HFFc6 (cell line): ENCODE measurements at regions not wholly inside any gene's neighbourhood (a gene's known extent, or its start where the extent isn't known, plus 50 kb on each side); places are given as distances from the start of the nearest gene placed in this dataset.

Experiments used
- DNase-seq: peaks from one replicate; pipeline ENCODE4 v3.0.0-alpha.2; 2018
- H3K27ac Mint-ChIP-seq: 2 replicates; pipeline ENCODE4 v1.8.0; 2020; ENCODE audit warnings: mild to moderate bottlenecking, mixed read lengths
- H3K27me3 Mint-ChIP-seq: 2 replicates; pipeline ENCODE4 v1.8.0; 2021; ENCODE audit warnings: mild to moderate bottlenecking, moderate library complexity, mixed read lengths; ENCODE audit not compliant: insufficient read depth
- H3K36me3 Mint-ChIP-seq: 2 replicates; pipeline ENCODE4 v1.8.0; 2021; ENCODE audit warnings: low read depth, mixed read lengths
- H3K4me1 Mint-ChIP-seq: 2 replicates; pipeline ENCODE4 v1.8.0; 2020; ENCODE audit warnings: low read depth, mixed read lengths
- H3K4me3 Mint-ChIP-seq: 2 replicates; pipeline ENCODE4 v1.8.0; 2020; ENCODE audit warnings: mild to moderate bottlenecking, moderate library complexity, mixed read lengths
- H3K9me3 Mint-ChIP-seq: 2 replicates; pipeline ENCODE4 v1.8.0; 2020; ENCODE audit warnings: mild to moderate bottlenecking, mixed read lengths
- TF ChIP-seq, protein P1 (sequence below): fragments of 200-600 bp; sonication (generic); IDR thresholded peaks from 2 replicates; pipeline ENCODE4 v1.5.0; 2021; ENCODE audit warnings: antibody characterized with exemption, mild to moderate bottlenecking

DNA sequence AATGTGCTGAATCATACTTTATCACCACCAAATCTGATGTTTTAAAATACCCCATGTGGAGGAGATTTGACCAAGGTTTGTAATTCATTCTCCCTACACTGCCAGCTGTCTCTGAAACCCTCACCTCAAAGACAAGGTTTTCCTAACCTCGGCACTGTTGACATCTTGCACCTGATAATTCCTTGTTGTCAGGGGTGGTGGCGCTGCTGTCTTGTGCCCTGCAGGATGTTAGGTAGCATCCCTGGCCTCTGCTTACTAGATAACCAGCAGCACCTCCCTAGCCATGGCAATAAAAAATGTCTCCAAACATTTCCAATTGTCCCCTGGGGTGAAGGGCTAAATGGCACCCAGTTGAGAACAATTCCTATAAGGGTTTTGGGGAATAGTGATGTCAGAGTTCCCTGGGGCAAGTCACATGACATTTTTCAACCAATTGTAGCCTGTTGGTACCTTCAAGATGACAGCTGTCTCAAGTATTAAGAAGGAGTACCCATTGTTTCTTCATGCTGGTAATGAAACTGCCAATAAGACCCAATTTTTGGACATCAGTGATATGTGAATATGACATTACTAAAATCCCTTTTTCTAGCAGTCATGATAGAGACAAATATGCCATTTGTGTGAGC lies 160.6 kb upstream of the PLCXD3 start:
- Mint-ChIP-seq H3K27me3 (no peaks in the 10 kb centered on the region; the same call in none of the 2 replicates), H3K4me3 (no peak overlapping the region), H3K4me1 (no peaks in the 10 kb centered on the region), H3K9me3 (no peaks in the 10 kb centered on the region), H3K36me3 (no peaks in the 10 kb centered on the region), H3K27ac (no peak overlapping the region)
- DNase-seq, result no peak
- TF ChIP-seq, protein P1, sequence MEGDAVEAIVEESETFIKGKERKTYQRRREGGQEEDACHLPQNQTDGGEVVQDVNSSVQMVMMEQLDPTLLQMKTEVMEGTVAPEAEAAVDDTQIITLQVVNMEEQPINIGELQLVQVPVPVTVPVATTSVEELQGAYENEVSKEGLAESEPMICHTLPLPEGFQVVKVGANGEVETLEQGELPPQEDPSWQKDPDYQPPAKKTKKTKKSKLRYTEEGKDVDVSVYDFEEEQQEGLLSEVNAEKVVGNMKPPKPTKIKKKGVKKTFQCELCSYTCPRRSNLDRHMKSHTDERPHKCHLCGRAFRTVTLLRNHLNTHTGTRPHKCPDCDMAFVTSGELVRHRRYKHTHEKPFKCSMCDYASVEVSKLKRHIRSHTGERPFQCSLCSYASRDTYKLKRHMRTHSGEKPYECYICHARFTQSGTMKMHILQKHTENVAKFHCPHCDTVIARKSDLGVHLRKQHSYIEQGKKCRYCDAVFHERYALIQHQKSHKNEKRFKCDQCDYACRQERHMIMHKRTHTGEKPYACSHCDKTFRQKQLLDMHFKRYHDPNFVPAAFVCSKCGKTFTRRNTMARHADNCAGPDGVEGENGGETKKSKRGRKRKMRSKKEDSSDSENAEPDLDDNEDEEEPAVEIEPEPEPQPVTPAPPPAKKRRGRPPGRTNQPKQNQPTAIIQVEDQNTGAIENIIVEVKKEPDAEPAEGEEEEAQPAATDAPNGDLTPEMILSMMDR, result no peak

- Mint-ChIP-seq H3K36me3 (no peaks in the 10 kb centered on the region), H3K27ac (no peak overlapping the region), H3K9me3 (no peaks in the 10 kb centered on the region), H3K4me1 (no peaks in the 10 kb centered on the region), H3K27me3 (no peaks in the 10 kb centered on the region; the same call in none of the 2 replicates), H3K4me3 (no peak overlapping the region)
- TF ChIP-seq, protein P1, result no peak
- DNase-seq, result no peak
Observed at GRCh38 chr5:41670216-41670615, 159.8 kb upstream of the PLCXD3 start.

DNA sequence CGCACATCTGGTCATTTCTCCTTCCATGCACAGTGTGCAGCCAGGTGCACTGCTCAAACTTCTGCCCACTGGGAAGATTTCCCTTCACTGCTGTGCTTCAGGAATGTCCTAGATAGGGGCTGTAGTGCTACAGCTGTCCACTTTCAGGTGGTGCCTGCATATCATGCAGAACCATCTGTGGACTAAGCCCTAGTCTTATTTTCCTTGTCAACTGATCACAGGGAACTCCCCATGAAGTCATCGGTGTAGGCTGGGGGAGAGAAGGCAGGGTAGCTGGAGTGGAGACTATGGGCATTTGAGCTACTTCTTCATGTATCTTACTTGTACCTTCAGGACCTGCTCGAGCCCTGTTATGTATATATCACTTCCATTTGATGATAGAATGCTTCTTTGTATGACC lies 150.9 kb upstream of the PLCXD3 start:
- Mint-ChIP-seq H3K27me3 (peaks cover 12% of the 10 kb centered on the region), H3K9me3 (peaks cover 6% of the 10 kb centered on the region), H3K4me1 (no peaks in the 10 kb centered on the region), H3K27ac (no peak overlapping the region), H3K4me3 (no peak overlapping the region), H3K36me3 (no peaks in the 10 kb centered on the region)
- TF ChIP-seq, protein P1, result no peak
- no peak for DNase-seq

DNA sequence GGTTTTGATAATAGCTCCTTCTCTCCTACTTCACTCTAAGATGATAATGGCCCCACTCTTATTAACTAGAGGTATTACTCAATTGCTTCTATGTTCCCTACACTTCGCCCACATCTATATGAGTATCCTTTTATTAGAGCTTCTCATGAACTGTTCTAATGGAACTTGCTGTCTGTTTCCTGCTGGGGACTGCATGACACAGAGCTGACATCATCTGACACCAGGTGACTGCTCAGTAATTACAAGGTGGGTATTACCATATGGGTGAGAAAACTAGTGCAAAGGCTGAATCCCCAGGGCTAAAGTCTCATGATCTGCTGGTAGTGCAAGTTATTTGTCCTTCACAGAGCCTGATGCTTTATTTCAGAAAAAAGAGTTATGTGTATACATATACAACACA lies 146.2 kb upstream of the PLCXD3 start:
- H3K4me3 Mint-ChIP-seq, result no peak overlapping the region
- H3K27ac Mint-ChIP-seq, result no peak overlapping the region
- no peak for DNase-seq
- H3K9me3 Mint-ChIP-seq, result no peaks in the 10 kb centered on the region
- TF ChIP-seq, protein P1, result no peak
- H3K36me3 Mint-ChIP-seq, result no peaks in the 10 kb centered on the region
- H3K4me1 Mint-ChIP-seq, result no peaks in the 10 kb centered on the region
- H3K27me3 Mint-ChIP-seq, result peaks cover 6% of the 10 kb centered on the region; the same call in 1 of the 2 replicates

GRCh38 chr5:41650131-41650530 lies 139.7 kb upstream of the PLCXD3 start:
- Mint-ChIP-seq H3K4me3 (no peak overlapping the region), H3K27ac (no peak overlapping the region)

More at GRCh38 chr5:41650131-41650530, 139.7 kb upstream of the PLCXD3 start:
- H3K9me3 Mint-ChIP-seq, result no peaks in the 10 kb centered on the region
- DNase-seq, result no peak
- TF ChIP-seq, protein P1, result no peak
- H3K36me3 Mint-ChIP-seq, result no peaks in the 10 kb centered on the region
- H3K4me1 Mint-ChIP-seq, result peaks cover 22% of the 10 kb centered on the region
- H3K27me3 Mint-ChIP-seq, result peaks cover 2% of the 10 kb centered on the region
